Kidney (tissue), 13 donors: ENCODE measurements at regions not wholly inside any gene's neighbourhood (a gene's known extent, or its start where the extent isn't known, plus 50 kb on each side); places are given as distances from the start of the nearest gene placed in this dataset.

Experiments used
- DNase-seq, 5 donors: peaks; one replicate each; pipeline ENCODE4 v3.0.0-alpha.2; 2013 to 2020
- FAIRE-seq: peaks from 2 replicates; lab custom pipeline; 2012; peaks lifted over from hg19 to GRCh38; lab: Jason Lieb, UNC
- H3K27ac ChIP-seq, 2 donors: one replicate each; pipeline ENCODE4 v1.7.0; 2013; ENCODE audit warnings: low read depth in 2 of 2, low read length in 2 of 2, inconsistent platforms in 1 of 2
- H3K27me3 ChIP-seq: one replicate; pipeline ENCODE4 v1.7.1; 2013; ENCODE audit warnings: low read length, inconsistent platforms; ENCODE audit not compliant: control insufficient read depth, insufficient read depth
- H3K36me3 ChIP-seq, 3 donors: one replicate each; pipeline versions ENCODE4 v1.7.0 to v1.7.1; 2013; ENCODE audit warnings: low read length in 3 of 3, control low read depth in 1 of 3, inconsistent platforms in 1 of 3; ENCODE audit not compliant: insufficient read depth in 3 of 3, control insufficient read depth in 2 of 3
- H3K4me1 ChIP-seq, 3 donors: one replicate each; pipeline versions ENCODE4 v1.7.0 to v1.7.1; 2013; ENCODE audit warnings: low read length in 3 of 3, inconsistent platforms in 1 of 3, low read depth in 1 of 3; ENCODE audit not compliant: control insufficient read depth in 2 of 3, insufficient read depth in 2 of 3
- H3K4me3 ChIP-seq, 3 donors: one replicate each; pipeline versions ENCODE4 v1.7.0 to v1.8.1; 2013; ENCODE audit warnings: low read length in 3 of 3, control low read depth in 1 of 3, inconsistent platforms in 1 of 3
- H3K9ac ChIP-seq, 3 donors: one replicate each; pipeline versions ENCODE4 v1.7.0 to v1.7.1; 2013; ENCODE audit warnings: low read length in 3 of 3, control low read depth in 1 of 3, inconsistent platforms in 1 of 3
- H3K9me3 ChIP-seq, 3 donors: one replicate each; pipeline versions ENCODE4 v1.7.0 to v1.7.1; 2013; ENCODE audit warnings: low read length in 3 of 3, control low read depth in 1 of 3, inconsistent platforms in 1 of 3; ENCODE audit not compliant: control insufficient read depth in 2 of 3, insufficient read depth in 1 of 3
- intact Hi-C: fragments of 100-400 bp; cut with DNase I; formaldehyde crosslinking; loops from one replicate; pipeline ENCODE4 v1.11.1; 2022
- TF ChIP-seq, protein P1 (sequence below): IDR thresholded peaks from 3 replicates; pipeline ENCODE4 v1.5.1; 2012; ENCODE audit warnings: mild to moderate bottlenecking, moderate library complexity, borderline replicate concordance; ENCODE audit not compliant: insufficient read depth; ENCODE audit errors: extremely low read depth
- donor health status: control.
- donor health status: control.
- donor health status: control.
- donor health status: control.
- donor health status: control.
- donor health status: DM: yes; HTN: yes; CAD: no.
- donor health status: Normal renal cell carcinoma (clear cell type).

DNA sequence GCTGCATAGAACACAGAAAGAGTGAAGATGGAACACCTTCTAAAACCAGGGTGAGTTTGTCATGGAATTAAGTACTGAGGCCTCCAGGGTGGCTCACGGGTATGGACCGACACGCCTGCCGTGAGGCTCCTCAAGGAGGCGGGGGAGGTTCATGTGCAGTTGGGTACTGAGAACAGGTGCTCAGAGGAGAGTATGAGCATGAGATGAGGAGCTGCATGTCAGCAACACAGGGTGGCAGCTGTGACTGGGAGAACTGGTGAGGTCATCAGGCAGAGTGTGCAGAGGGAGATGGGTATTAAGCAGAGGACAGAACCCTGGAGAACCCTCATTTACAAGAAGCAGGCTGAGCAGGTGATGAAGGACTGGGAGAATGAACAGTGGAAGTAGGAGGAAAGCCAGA is 63.2 kb upstream of the KLHL29 start:
- Histone ChIP-seq H3K27me3 (no peaks in the 10 kb centered on the region), H3K4me1 (no peaks in the 10 kb centered on the region), H3K9ac (no peak overlapping the region), H3K36me3 (no peaks in the 10 kb centered on the region), H3K9me3 (no peaks in the 10 kb centered on the region), H3K27ac (no peak overlapping the region), H3K4me3 (no peak overlapping the region)
- TF ChIP-seq, protein P1, sequence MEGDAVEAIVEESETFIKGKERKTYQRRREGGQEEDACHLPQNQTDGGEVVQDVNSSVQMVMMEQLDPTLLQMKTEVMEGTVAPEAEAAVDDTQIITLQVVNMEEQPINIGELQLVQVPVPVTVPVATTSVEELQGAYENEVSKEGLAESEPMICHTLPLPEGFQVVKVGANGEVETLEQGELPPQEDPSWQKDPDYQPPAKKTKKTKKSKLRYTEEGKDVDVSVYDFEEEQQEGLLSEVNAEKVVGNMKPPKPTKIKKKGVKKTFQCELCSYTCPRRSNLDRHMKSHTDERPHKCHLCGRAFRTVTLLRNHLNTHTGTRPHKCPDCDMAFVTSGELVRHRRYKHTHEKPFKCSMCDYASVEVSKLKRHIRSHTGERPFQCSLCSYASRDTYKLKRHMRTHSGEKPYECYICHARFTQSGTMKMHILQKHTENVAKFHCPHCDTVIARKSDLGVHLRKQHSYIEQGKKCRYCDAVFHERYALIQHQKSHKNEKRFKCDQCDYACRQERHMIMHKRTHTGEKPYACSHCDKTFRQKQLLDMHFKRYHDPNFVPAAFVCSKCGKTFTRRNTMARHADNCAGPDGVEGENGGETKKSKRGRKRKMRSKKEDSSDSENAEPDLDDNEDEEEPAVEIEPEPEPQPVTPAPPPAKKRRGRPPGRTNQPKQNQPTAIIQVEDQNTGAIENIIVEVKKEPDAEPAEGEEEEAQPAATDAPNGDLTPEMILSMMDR = no peak
- intact Hi-C loops = no loop called here
- DNase-seq (no peak), FAIRE-seq (no peak)

DNA sequence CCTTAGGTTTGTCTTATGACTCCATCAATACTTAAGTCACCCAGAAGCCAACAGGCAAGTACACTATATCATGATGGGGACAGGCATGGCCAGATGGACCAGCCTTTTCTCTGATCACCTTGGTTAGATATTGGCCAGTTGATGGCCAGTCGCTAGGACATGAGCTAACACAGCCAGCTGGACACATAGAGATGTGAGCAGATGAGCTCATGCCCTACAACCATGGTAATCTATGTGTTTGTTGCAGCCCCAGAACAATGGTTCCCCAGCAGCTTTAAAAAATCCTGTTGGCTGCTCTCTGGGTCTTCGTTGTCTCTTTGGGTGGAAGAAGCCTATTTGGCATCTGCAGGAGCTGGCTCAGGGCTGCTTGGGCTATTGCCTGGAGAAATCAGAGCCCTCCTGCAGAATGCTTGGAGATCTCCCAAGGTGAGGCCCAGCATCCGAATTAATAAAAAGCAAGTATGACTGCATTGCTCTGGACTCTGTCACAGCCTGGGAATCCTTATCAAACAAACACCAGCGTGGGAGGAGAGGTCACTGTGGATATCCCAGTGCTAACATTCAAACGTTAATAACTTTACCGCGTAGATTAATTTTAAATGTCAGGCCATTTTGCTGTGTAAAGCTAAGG is 62.3 kb upstream of the KLHL29 start:
- H3K9ac ChIP-seq = no peak overlapping the region
- H3K27ac ChIP-seq = no peak overlapping the region
- no peak overlapping the region for H3K4me3 ChIP-seq
- H3K27me3 ChIP-seq = no peaks in the 10 kb centered on the region
- intact Hi-C loops = no loop called here
- TF ChIP-seq, protein P1 = no peak
- H3K36me3 ChIP-seq = no peaks in the 10 kb centered on the region
- DNase-seq (no peak), FAIRE-seq (no peak)
- no peaks in the 10 kb centered on the region for H3K4me1 ChIP-seq
- H3K9me3 ChIP-seq = no peaks in the 10 kb centered on the region

DNA sequence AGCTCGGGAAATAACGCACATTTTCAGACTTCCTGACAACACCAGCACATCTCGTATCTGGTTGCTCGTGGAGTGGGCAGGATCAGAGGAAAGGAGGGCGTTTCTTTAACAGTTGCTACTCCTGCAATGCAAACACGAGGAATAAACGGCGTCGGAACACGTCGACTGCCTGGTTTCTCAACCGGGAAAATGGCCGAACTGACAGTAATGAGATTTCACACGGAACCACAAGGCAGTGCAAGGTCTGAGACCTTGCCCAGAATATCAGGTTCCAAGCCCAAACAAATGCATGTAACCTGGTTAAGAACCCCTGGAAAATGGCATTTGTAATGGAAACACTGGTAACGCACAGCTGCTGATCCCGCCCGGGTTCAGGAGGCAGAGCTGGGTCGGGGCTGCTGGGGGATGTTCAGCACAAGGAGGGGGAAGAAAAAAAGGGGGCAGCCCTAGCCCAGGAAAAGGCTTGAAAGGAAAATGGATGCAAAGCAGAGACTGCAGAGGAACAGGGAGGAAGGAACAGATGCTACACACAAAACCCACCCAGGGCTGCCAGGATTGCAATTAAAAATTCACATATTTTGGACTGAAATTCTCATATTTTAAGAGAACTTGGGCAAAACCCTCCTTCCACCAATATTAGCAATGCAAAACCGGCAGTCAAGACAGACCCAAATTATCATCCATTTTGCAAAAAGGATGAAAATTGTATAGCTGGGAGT is 61.6 kb upstream of the KLHL29 start:
- no peak for DNase-seq
- no peaks in the 10 kb centered on the region for H3K4me1 ChIP-seq
- FAIRE-seq = no peak
- intact Hi-C loops = no loop called here
- no peak overlapping the region for H3K9ac ChIP-seq
- H3K9me3 ChIP-seq = no peaks in the 10 kb centered on the region
- H3K4me3 ChIP-seq = no peak overlapping the region
- H3K36me3 ChIP-seq = no peaks in the 10 kb centered on the region
- H3K27me3 ChIP-seq = no peaks in the 10 kb centered on the region
- TF ChIP-seq, protein P1 = no peak
- no peak overlapping the region for H3K27ac ChIP-seq
